ENCODE measurements at regions not wholly inside any gene's neighbourhood (a gene's known extent, or its start where the extent isn't known, plus 50 kb on each side); places are given as distances from the start of the nearest gene placed in this dataset.

- no peak for TF ChIP-seq POLR2A (IDR thresholded peaks at IDR 0.05)
- no peak for TF ChIP-seq CTCF (IDR thresholded peaks at IDR 0.05)
- Histone ChIP-seq H3K36me3 (no peaks in the 10 kb centered on the region), H3K4me3 (no peak overlapping the region), H3K27me3 (no peaks in the 10 kb centered on the region), H3K4me1 (no peaks in the 10 kb centered on the region), H3K27ac (no peak overlapping the region), H3K9me3 (no peaks in the 10 kb centered on the region)
- intact Hi-C loops (cut with DNase I): no loop called here
- ATAC-seq (no peak), DNase-seq (no peak)
These were observed 157.4 kb upstream of the PUM3 start for GRCh38 chr9:3001311-3001710.

GRCh38 chr9:2992427-2992826, 148.5 kb upstream of the PUM3 start:
- Histone ChIP-seq H3K9me3 (no peaks in the 10 kb centered on the region), H3K4me3 (no peak overlapping the region), H3K27me3 (no peaks in the 10 kb centered on the region), H3K4me1 (no peaks in the 10 kb centered on the region), H3K27ac (no peak overlapping the region), H3K36me3 (no peaks in the 10 kb centered on the region)
- WGBS (ENCODE audit: insufficient coverage, low coverage, low lambda C conversion rate, missing lambda C conversion rate): 61% methylated on average over 1 of the region's 1 CpG
- DNase-seq (no peak), ATAC-seq (no peak)
- intact Hi-C loops (cut with DNase I): no loop called here
- TF ChIP-seq CTCF (IDR thresholded peaks at IDR 0.05): no peak
- TF ChIP-seq POLR2A (IDR thresholded peaks at IDR 0.05): no peak

GRCh38 chr9:2991292-2991691, 147.4 kb upstream of the PUM3 start:
- no peak for DNase-seq
- intact Hi-C loops (cut with DNase I): no loop called here
- no peak for ATAC-seq

GRCh38 chr9:2987679-2988078, 143.8 kb upstream of the PUM3 start:
- intact Hi-C loops (cut with DNase I): no loop called here
- H3K9me3 ChIP-seq: no peaks in the 10 kb centered on the region
- WGBS (ENCODE audit: insufficient coverage, low coverage, low lambda C conversion rate, missing lambda C conversion rate): 43% methylated on average over 3 of the region's 7 CpGs
- no peak overlapping the region for H3K4me3 ChIP-seq
- no peaks in the 10 kb centered on the region for H3K27me3 ChIP-seq
- H3K27ac ChIP-seq: no peak overlapping the region
- ATAC-seq: no peak
- no peaks in the 10 kb centered on the region for H3K36me3 ChIP-seq
- no peak for DNase-seq
- no peak for TF ChIP-seq POLR2A (IDR thresholded peaks at IDR 0.05)
- no peak for TF ChIP-seq CTCF (IDR thresholded peaks at IDR 0.05)
- H3K4me1 ChIP-seq: no peaks in the 10 kb centered on the region

More at GRCh38 chr9:2991292-2991691, 147.4 kb upstream of the PUM3 start:
- Histone ChIP-seq H3K4me3 (no peak overlapping the region), H3K27ac (no peak overlapping the region), H3K9me3 (no peaks in the 10 kb centered on the region), H3K27me3 (no peaks in the 10 kb centered on the region), H3K4me1 (no peaks in the 10 kb centered on the region), H3K36me3 (no peaks in the 10 kb centered on the region)
- TF ChIP-seq POLR2A (IDR thresholded peaks at IDR 0.05) (no peak), CTCF (IDR thresholded peaks at IDR 0.05) (no peak)

GRCh38 chr9:2985343-2985742, 141.4 kb upstream of the PUM3 start:
- intact Hi-C loops (cut with DNase I): no loop called here
- H3K27me3 ChIP-seq: no peaks in the 10 kb centered on the region
- H3K36me3 ChIP-seq: no peaks in the 10 kb centered on the region
- no peak overlapping the region for H3K27ac ChIP-seq
- ATAC-seq (no peak), DNase-seq (no peak)
- no peaks in the 10 kb centered on the region for H3K9me3 ChIP-seq
- H3K4me3 ChIP-seq: no peak overlapping the region
- no peaks in the 10 kb centered on the region for H3K4me1 ChIP-seq
- TF ChIP-seq POLR2A (IDR thresholded peaks at IDR 0.05) (no peak), CTCF (IDR thresholded peaks at IDR 0.05) (no peak)
- 60% methylated on average over 2 of the region's 2 CpGs for WGBS (ENCODE audit: insufficient coverage, low coverage, low lambda C conversion rate, missing lambda C conversion rate)

Measured in right lobe of liver (tissue), 6 donors.